H9 (cell line): ENCODE measurements at regions not wholly inside any gene's neighbourhood (a gene's known extent, or its start where the extent isn't known, plus 50 kb on each side); places are given as distances from the start of the nearest gene placed in this dataset.

Experiments
- DNase-seq: peaks from one replicate; pipeline ENCODE4 v3.0.0-alpha.2; 2017
- H2AFZ ChIP-seq: one replicate; pipeline ENCODE4 v1.6.1; 2013; ENCODE audit warnings: mild to moderate bottlenecking, low read length, control low read depth, moderate library complexity
- H2AK5ac ChIP-seq: 2 replicates; pipeline ENCODE4 v1.6.1; 2013; ENCODE audit warnings: low read length, control low read depth, mixed read lengths; ENCODE audit not compliant: insufficient read length
- H2BK120ac ChIP-seq: one replicate; pipeline ENCODE4 v1.6.1; 2013; ENCODE audit warnings: low read depth, mild to moderate bottlenecking, low read length, control low read depth, inconsistent platforms; ENCODE audit not compliant: poor library complexity, severe bottlenecking
- H2BK12ac ChIP-seq: 2 replicates; pipeline ENCODE4 v1.6.1; 2013; ENCODE audit warnings: low read length, control low read depth, mixed read lengths, low read depth; ENCODE audit not compliant: insufficient read length
- H2BK15ac ChIP-seq: 2 replicates; pipeline ENCODE4 v1.6.1; 2013; ENCODE audit warnings: low read depth, low read length, control low read depth
- H2BK20ac ChIP-seq: one replicate; pipeline ENCODE4 v1.6.1; 2013; ENCODE audit warnings: low read depth, mild to moderate bottlenecking, low read length, control low read depth, inconsistent platforms; ENCODE audit not compliant: poor library complexity, severe bottlenecking
- H2BK5ac ChIP-seq: 2 replicates; pipeline ENCODE4 v1.6.1; 2013; ENCODE audit warnings: low read length, control low read depth, mixed read lengths; ENCODE audit not compliant: insufficient read length
- H3K14ac ChIP-seq: 2 replicates; pipeline ENCODE4 v1.6.1; 2013; ENCODE audit warnings: low read length, control low read depth; ENCODE audit not compliant: insufficient read depth
- H3K18ac ChIP-seq: 2 replicates; pipeline ENCODE4 v1.6.1; 2013; ENCODE audit warnings: low read depth, mild to moderate bottlenecking, mixed read lengths, low read length, control low read depth; ENCODE audit not compliant: insufficient read length
- H3K23ac ChIP-seq: 2 replicates; pipeline ENCODE4 v1.6.1; 2013; ENCODE audit warnings: low read length, control low read depth, mixed read lengths, low read depth; ENCODE audit not compliant: insufficient read length
- H3K23me2 ChIP-seq: 2 replicates; pipeline ENCODE4 v1.6.1; 2013; ENCODE audit warnings: low read depth, mild to moderate bottlenecking, mixed read lengths, low read length, control low read depth; ENCODE audit not compliant: insufficient read length, poor library complexity, severe bottlenecking
- H3K27ac ChIP-seq: 2 replicates; pipeline ENCODE4 v1.5.1; 2013; ENCODE audit warnings: low read length, control low read depth, mixed read lengths, low read depth; ENCODE audit not compliant: insufficient read length
- H3K27me3 ChIP-seq: 2 replicates; pipeline ENCODE4 v1.6.1; 2013; ENCODE audit warnings: low read length, control low read depth, inconsistent platforms; ENCODE audit not compliant: insufficient read depth
- H3K4ac ChIP-seq: 2 replicates; pipeline ENCODE4 v1.6.1; 2013; ENCODE audit warnings: low read depth, mild to moderate bottlenecking, control low read depth, inconsistent platforms, low read length, moderate library complexity
- H3K4me1 ChIP-seq: 2 replicates; pipeline ENCODE4 v1.6.1; 2013; ENCODE audit warnings: low read length, control low read depth, inconsistent platforms; ENCODE audit not compliant: insufficient read depth
- H3K4me2 ChIP-seq: 2 replicates; pipeline ENCODE4 v1.6.1; 2013; ENCODE audit warnings: low read length, control low read depth, mixed read lengths; ENCODE audit not compliant: insufficient read length, insufficient read depth
- H3K56ac ChIP-seq: 2 replicates; pipeline ENCODE4 v1.6.1; 2013; ENCODE audit warnings: low read depth, mild to moderate bottlenecking, mixed read lengths, low read length, control low read depth; ENCODE audit not compliant: insufficient read length
- H3K79me1 ChIP-seq: 2 replicates; pipeline ENCODE4 v1.6.1; 2013; ENCODE audit warnings: low read depth, mild to moderate bottlenecking, moderate library complexity, low read length, control low read depth, inconsistent platforms; ENCODE audit not compliant: insufficient read depth, poor library complexity, severe bottlenecking
- H3K79me2 ChIP-seq: 2 replicates; pipeline ENCODE4 v1.6.1; 2013; ENCODE audit warnings: low read length, control low read depth, inconsistent platforms; ENCODE audit not compliant: insufficient read depth
- H3K9ac ChIP-seq: 2 replicates; pipeline ENCODE4 v1.6.1; 2013; ENCODE audit warnings: low read length, control low read depth, mixed read lengths; ENCODE audit not compliant: insufficient read length; ENCODE audit errors: extremely low read depth
- H3K9me3 ChIP-seq: one replicate; pipeline ENCODE4 v1.6.1; 2013; ENCODE audit warnings: low read depth, low read length, inconsistent platforms; ENCODE audit not compliant: control insufficient read depth
- H3T11ph ChIP-seq: one replicate; pipeline ENCODE4 v1.6.1; 2013; ENCODE audit warnings: mild to moderate bottlenecking, low read length, control low read depth, inconsistent platforms
- H4K20me1 ChIP-seq: one replicate; pipeline ENCODE4 v1.6.1; 2013; ENCODE audit not compliant: control insufficient read depth, insufficient read length, insufficient read depth
- H4K5ac ChIP-seq: 2 replicates; pipeline ENCODE4 v1.6.1; 2013; ENCODE audit warnings: low read depth, mild to moderate bottlenecking, mixed read lengths, low read length, control low read depth; ENCODE audit not compliant: insufficient read length
- H4K8ac ChIP-seq: replicated peaks from 2 replicates; pipeline ENCODE4 v1.6.1; 2013; ENCODE audit warnings: low read length, control low read depth, mixed read lengths, low read depth; ENCODE audit not compliant: insufficient read length
- H4K91ac ChIP-seq: 2 replicates; pipeline ENCODE4 v1.6.1; 2013; ENCODE audit warnings: low read depth, mild to moderate bottlenecking, moderate library complexity, mixed read lengths, low read length, control low read depth; ENCODE audit not compliant: insufficient read length
- H3K27ac Mint-ChIP-seq, 3 experiments: 2 replicates in 2 of 3; 3 replicates in 1 of 3; pipeline ENCODE4 v1.8.0; 2020 to 2021; ENCODE audit warnings: mixed read lengths in 3 of 3, mild to moderate bottlenecking in 1 of 3, moderate library complexity in 1 of 3
- H3K27me3 Mint-ChIP-seq: 2 replicates; pipeline ENCODE4 v1.8.0; 2021; ENCODE audit warnings: low read depth, mild to moderate bottlenecking, moderate library complexity, mixed read lengths
- H3K36me3 Mint-ChIP-seq, 3 experiments: 2 replicates in 2 of 3; 3 replicates in 1 of 3; pipeline ENCODE4 v1.8.0; 2020 to 2021; ENCODE audit warnings: low read depth in 3 of 3, mixed read lengths in 3 of 3; ENCODE audit not compliant: insufficient read depth in 1 of 3
- H3K4me1 Mint-ChIP-seq, 2 experiments: 2 replicates each; pipeline ENCODE4 v1.8.0; 2020; ENCODE audit warnings: mixed read lengths in 2 of 2
- H3K4me3 Mint-ChIP-seq, 2 experiments: 2 replicates in 1 of 2; 3 replicates in 1 of 2; pipeline ENCODE4 v1.8.0; 2020 to 2021; ENCODE audit warnings: mild to moderate bottlenecking in 2 of 2, mixed read lengths in 2 of 2, moderate library complexity in 1 of 2
- H3K9me3 Mint-ChIP-seq, 2 experiments: 2 replicates in 1 of 2; 3 replicates in 1 of 2; pipeline ENCODE4 v1.8.0; 2020; ENCODE audit warnings: mild to moderate bottlenecking in 2 of 2, mixed read lengths in 2 of 2, moderate library complexity in 1 of 2
- CTCF ChIP-seq: fragments of 200-600 bp; sonication (generic); conservative IDR thresholded peaks from 3 replicates; pipeline ENCODE4 v1.8.0; 2021; ENCODE audit warnings: antibody characterized with exemption, mild to moderate bottlenecking
- WGBS: extraction: QIAGEN DNeasy Blood & Tissue Kit; methylation state at CpG from one replicate; pipeline ENCODE4 v1.1.7; 2013; ENCODE audit warnings: missing lambda C conversion rate, low lambda C conversion rate, mixed read lengths; ENCODE audit not compliant: insufficient read length; ENCODE audit errors: extremely low coverage; 5-methylcytosine and 5-hydroxymethylcytosine counted together

GRCh38 chr6:134472046-134472445 lies 154.1 kb upstream of the SGK1 start:
- H2AFZ ChIP-seq, result no peak overlapping the region
- H3K79me2 ChIP-seq, result no peaks in the 10 kb centered on the region
- H4K91ac ChIP-seq, result no peak overlapping the region
- no peak overlapping the region for H3K4me3 Mint-ChIP-seq
- no peak overlapping the region for H3K56ac ChIP-seq
- no peak overlapping the region for H3K14ac ChIP-seq
- no peak overlapping the region for H3K23ac ChIP-seq
- no peaks in the 10 kb centered on the region for H3K79me1 ChIP-seq
- no CpG with 5 or more reads among the region's 3 CpGs for WGBS
- H3K36me3 Mint-ChIP-seq, result no peaks in the 10 kb centered on the region; a peak in 1 of 7 replicates
- H3K4me1 ChIP-seq, result no peaks in the 10 kb centered on the region
- H4K8ac ChIP-seq, result no peak overlapping the region
- H4K20me1 ChIP-seq, result no peaks in the 10 kb centered on the region
- H3K27me3 ChIP-seq, result no peaks in the 10 kb centered on the region
- H2BK120ac ChIP-seq, result no peak overlapping the region
- H3K4ac ChIP-seq, result no peak overlapping the region
- no peaks in the 10 kb centered on the region; a peak in 1 of 5 replicates for H3K9me3 Mint-ChIP-seq
- no peaks in the 10 kb centered on the region for H3K23me2 ChIP-seq
- H2BK20ac ChIP-seq, result no peak overlapping the region
- no peak overlapping the region for H3K18ac ChIP-seq
- no peak overlapping the region for H3K27ac Mint-ChIP-seq
- H3K4me1 Mint-ChIP-seq, result peaks cover 6 to 7% of the 10 kb centered on the region in 2 experiments; a peak in 3 of 4 replicates
- H3T11ph ChIP-seq, result no peak overlapping the region
- no peak for TF ChIP-seq CTCF
- H2BK12ac ChIP-seq, result no peak overlapping the region
- no peak overlapping the region for H4K5ac ChIP-seq
- H3K27me3 Mint-ChIP-seq, result no peaks in the 10 kb centered on the region
- no peak overlapping the region for H2BK5ac ChIP-seq
- no peaks in the 10 kb centered on the region for H3K9me3 ChIP-seq
- H3K4me2 ChIP-seq, result no peak overlapping the region
- H2BK15ac ChIP-seq, result no peak overlapping the region
- H3K9ac ChIP-seq, result no peak overlapping the region
- H2AK5ac ChIP-seq, result no peak overlapping the region
- DNase-seq, result no peak
- no peak overlapping the region for H3K27ac ChIP-seq
